K562 (cell line): ENCODE measurements at regions not wholly inside any gene's neighbourhood (a gene's known extent, or its start where the extent isn't known, plus 50 kb on each side); places are given as distances from the start of the nearest gene placed in this dataset.
A peak's percentile ranks its signal among the peaks of the same experiment; 100 is the strongest.

ENCODE experiments used
- ARID3B ChIP-seq: fragments of 250-450 bp; sonication (Bioruptor Pico); IDR thresholded peaks from 2 replicates; pipeline ENCODE4 v1.4.0; 2020; ENCODE audit warnings: borderline replicate concordance
- FOXJ2 ChIP-seq: fragments of 200-800 bp; sonication (Bioruptor generic); IDR thresholded peaks from 2 replicates; pipeline ENCODE4 v1.6.1; 2016; ENCODE audit warnings: missing genetic modification characterization, missing compliant biosample characterization
- FUS ChIP-seq: fragments of 200-400 bp; formaldehyde crosslinking; optimal IDR thresholded peaks from 2 replicates; pipeline ENCODE3; 2017; ENCODE audit warnings: low read depth, low read length
- KLF13 ChIP-seq: fragments of 450-650 bp; IDR thresholded peaks from 2 replicates; pipeline ENCODE4 v1.6.1; 2016; ENCODE audit warnings: missing genetic modification characterization, low read depth, mild to moderate bottlenecking, missing compliant biosample characterization, moderate library complexity, borderline replicate concordance
- NBN ChIP-seq: fragments of 450-650 bp; IDR thresholded peaks from 2 replicates; pipeline ENCODE4 v1.6.1; 2016; ENCODE audit warnings: low read depth, mild to moderate bottlenecking
- NCOR1 ChIP-seq: fragments of 450-650 bp; IDR thresholded peaks from 2 replicates; pipeline ENCODE4 v1.6.1; 2016; ENCODE audit warnings: mild to moderate bottlenecking, moderate library complexity
- NUFIP1 ChIP-seq: fragments of 450-650 bp; IDR thresholded peaks from 2 replicates; pipeline ENCODE4 v1.6.1; 2018; ENCODE audit not compliant: partially characterized antibody
- OTX1 ChIP-seq: fragments of 450-650 bp; formaldehyde crosslinking; IDR thresholded peaks from 2 replicates; pipeline ENCODE4 v1.4.0; 2022; ENCODE audit warnings: mild to moderate bottlenecking
- PHB2 ChIP-seq: fragments of 450-650 bp; IDR thresholded peaks from 2 replicates; pipeline ENCODE4 v1.6.1; 2017; ENCODE audit warnings: low read depth
- RB1 ChIP-seq: fragments of 450-650 bp; IDR thresholded peaks from 2 replicates; pipeline ENCODE4 v1.6.1; 2017; ENCODE audit warnings: low read depth, mild to moderate bottlenecking
- SNIP1 ChIP-seq: fragments of 450-650 bp; IDR thresholded peaks from 2 replicates; pipeline ENCODE4 v1.7.1; 2017; ENCODE audit warnings: low read depth, mild to moderate bottlenecking
- YBX1 ChIP-seq: fragments of 450-650 bp; IDR thresholded peaks from 2 replicates; pipeline ENCODE4 v1.7.1; 2016; ENCODE audit warnings: mild to moderate bottlenecking
- ZBTB7A ChIP-seq: IDR thresholded peaks from 2 replicates; pipeline ENCODE4 v1.6.1; 2011; ENCODE audit warnings: low read depth, mild to moderate bottlenecking, low read length, moderate library complexity, borderline replicate concordance; ENCODE audit not compliant: control insufficient read depth
- ZNF121 ChIP-seq: sonication (generic); formaldehyde crosslinking; conservative IDR thresholded peaks from 2 replicates; pipeline ENCODE4 v1.8.0; 2022; ENCODE audit warnings: missing genetic modification reagents
- ZNF77 ChIP-seq: fragments of 250-450 bp; sonication (Bioruptor Pico); IDR thresholded peaks from 2 replicates; pipeline ENCODE4 v1.5.0; 2020
- TF ChIP-seq, protein P1 (sequence below), 2 experiments: fragments of 200-800 bp in 1 of 2; sonication (Bioruptor generic) in 1 of 2; sonication (generic) in 1 of 2; formaldehyde crosslinking in 1 of 2; IDR thresholded peaks in 1 of 2; conservative IDR thresholded peaks in 1 of 2; 2 replicates each; pipeline versions ENCODE4 v1.5.0 to v1.6.1; 2016 to 2020; ENCODE audit warnings: missing compliant biosample characterization in 1 of 2, missing genetic modification characterization in 1 of 2, missing genetic modification reagents in 1 of 2
- TF ChIP-seq, protein P2 (sequence below): fragments of 450-650 bp; formaldehyde crosslinking; IDR thresholded peaks from 2 replicates; pipeline ENCODE4 v1.4.0; 2022; ENCODE audit warnings: missing genetic modification characterization
- TF ChIP-seq, protein P3 (sequence below): fragments of 250-450 bp; sonication (Bioruptor Pico); IDR thresholded peaks from 2 replicates; pipeline ENCODE4 v1.4.0; 2020

DNA sequence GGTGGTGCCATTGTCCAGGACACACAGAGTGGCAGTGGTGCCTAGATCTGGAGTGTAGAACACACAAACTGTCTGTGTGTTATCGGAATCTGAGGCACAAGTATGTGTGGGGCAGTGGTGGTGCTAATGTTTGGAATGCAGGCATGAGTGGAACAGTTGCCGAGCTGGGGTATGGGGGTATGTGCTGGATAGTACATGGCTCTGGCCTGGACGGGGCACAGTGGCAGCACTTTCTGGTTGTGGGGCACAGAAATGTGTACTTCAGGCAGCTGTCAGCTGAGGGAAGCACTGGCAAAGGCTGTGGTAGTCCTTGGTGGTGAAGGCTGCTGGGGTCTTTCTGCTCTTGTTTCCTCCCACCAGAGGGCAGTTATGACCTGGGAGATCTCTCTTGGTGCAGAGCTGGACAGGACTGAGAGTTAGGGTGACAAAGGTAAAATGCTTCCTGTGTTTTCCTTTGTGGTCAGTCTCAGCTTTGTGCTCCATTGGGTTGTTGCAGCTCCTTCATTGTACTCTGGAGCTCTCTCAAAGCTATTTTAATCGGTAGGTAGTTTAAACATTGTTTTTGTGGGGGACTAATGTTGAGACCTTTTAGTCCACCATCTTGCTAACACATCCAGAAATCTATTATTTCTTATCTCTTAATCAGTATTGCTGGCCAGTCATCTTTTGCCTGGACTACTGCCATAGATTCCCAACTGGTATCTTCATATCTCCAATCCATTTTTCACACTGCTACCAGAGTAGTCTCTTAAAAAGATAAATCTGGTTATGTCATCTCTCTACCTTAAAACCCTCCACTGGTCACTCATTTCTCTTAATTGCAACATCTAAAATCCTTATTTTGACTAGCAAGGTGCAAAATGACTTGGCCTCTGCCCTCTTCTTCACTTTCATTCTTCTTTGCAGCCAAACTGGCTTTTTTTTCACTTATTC lies 83.9 kb upstream of the NBPF4 start (continued):
- TF ChIP-seq OTX1 (CRISPR knock-in tag) (no peak), KLF13 (tag) (no peak), YBX1 (no peak), NUFIP1 (no peak), PHB2 (no peak), FUS (no peak), ZBTB7A (peak; percentile 40; the same call in 1 of the 2 replicates), ZNF121 (no peak), FOXJ2 (no peak), RB1 (no peak), SNIP1 (no peak), NCOR1 (peak; percentile 33; the same call in 1 of the 2 replicates), NBN (no peak), ZNF77 (CRISPR knock-in tag) (no peak), ARID3B (CRISPR knock-in tag) (no peak)
- TF ChIP-seq, protein P1, sequence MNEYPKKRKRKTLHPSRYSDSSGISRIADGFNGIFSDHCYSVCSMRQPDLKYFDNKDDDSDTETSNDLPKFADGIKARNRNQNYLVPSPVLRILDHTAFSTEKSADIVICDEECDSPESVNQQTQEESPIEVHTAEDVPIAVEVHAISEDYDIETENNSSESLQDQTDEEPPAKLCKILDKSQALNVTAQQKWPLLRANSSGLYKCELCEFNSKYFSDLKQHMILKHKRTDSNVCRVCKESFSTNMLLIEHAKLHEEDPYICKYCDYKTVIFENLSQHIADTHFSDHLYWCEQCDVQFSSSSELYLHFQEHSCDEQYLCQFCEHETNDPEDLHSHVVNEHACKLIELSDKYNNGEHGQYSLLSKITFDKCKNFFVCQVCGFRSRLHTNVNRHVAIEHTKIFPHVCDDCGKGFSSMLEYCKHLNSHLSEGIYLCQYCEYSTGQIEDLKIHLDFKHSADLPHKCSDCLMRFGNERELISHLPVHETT (CRISPR knock-in tag; conservative IDR thresholded peaks at IDR 0.05 in 1 of 2, IDR thresholded peaks at IDR 0.05 in 1 of 2) = no peak
- TF ChIP-seq, protein P2, sequence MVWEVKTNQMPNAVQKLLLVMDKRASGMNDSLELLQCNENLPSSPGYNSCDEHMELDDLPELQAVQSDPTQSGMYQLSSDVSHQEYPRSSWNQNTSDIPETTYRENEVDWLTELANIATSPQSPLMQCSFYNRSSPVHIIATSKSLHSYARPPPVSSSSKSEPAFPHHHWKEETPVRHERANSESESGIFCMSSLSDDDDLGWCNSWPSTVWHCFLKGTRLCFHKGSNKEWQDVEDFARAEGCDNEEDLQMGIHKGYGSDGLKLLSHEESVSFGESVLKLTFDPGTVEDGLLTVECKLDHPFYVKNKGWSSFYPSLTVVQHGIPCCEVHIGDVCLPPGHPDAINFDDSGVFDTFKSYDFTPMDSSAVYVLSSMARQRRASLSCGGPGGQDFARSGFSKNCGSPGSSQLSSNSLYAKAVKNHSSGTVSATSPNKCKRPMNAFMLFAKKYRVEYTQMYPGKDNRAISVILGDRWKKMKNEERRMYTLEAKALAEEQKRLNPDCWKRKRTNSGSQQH = no peak
- TF ChIP-seq, protein P3, sequence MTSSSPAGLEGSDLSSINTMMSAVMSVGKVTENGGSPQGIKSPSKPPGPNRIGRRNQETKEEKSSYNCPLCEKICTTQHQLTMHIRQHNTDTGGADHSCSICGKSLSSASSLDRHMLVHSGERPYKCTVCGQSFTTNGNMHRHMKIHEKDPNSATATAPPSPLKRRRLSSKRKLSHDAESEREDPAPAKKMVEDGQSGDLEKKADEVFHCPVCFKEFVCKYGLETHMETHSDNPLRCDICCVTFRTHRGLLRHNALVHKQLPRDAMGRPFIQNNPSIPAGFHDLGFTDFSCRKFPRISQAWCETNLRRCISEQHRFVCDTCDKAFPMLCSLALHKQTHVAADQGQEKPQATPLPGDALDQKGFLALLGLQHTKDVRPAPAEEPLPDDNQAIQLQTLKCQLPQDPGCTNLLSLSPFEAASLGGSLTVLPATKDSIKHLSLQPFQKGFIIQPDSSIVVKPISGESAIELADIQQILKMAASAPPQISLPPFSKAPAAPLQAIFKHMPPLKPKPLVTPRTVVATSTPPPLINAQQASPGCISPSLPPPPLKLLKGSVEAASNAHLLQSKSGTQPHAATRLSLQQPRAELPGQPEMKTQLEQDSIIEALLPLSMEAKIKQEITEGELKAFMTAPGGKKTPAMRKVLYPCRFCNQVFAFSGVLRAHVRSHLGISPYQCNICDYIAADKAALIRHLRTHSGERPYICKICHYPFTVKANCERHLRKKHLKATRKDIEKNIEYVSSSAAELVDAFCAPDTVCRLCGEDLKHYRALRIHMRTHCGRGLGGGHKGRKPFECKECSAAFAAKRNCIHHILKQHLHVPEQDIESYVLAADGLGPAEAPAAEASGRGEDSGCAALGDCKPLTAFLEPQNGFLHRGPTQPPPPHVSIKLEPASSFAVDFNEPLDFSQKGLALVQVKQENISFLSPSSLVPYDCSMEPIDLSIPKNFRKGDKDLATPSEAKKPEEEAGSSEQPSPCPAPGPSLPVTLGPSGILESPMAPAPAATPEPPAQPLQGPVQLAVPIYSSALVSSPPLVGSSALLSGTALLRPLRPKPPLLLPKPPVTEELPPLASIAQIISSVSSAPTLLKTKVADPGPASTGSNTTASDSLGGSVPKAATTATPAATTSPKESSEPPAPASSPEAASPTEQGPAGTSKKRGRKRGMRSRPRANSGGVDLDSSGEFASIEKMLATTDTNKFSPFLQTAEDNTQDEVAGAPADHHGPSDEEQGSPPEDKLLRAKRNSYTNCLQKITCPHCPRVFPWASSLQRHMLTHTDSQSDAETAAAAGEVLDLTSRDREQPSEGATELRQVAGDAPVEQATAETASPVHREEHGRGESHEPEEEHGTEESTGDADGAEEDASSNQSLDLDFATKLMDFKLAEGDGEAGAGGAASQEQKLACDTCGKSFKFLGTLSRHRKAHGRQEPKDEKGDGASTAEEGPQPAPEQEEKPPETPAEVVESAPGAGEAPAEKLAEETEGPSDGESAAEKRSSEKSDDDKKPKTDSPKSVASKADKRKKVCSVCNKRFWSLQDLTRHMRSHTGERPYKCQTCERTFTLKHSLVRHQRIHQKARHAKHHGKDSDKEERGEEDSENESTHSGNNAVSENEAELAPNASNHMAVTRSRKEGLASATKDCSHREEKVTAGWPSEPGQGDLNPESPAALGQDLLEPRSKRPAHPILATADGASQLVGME = no peak
